Neutrophil (primary cell): ENCODE measurements at regions not wholly inside any gene's neighbourhood (a gene's known extent, or its start where the extent isn't known, plus 50 kb on each side); places are given as distances from the start of the nearest gene placed in this dataset.

ENCODE experiments used
- H3K27ac ChIP-seq: fragments of 200-600 bp; sonication (generic); 2 replicates; pipeline ENCODE4 v1.5.1; 2016; ENCODE audit warnings: mild to moderate bottlenecking, moderate library complexity
- H3K27me3 ChIP-seq: fragments of 200-600 bp; sonication (generic); 2 replicates; pipeline ENCODE4 v1.6.0; 2016; ENCODE audit warnings: mild to moderate bottlenecking
- H3K36me3 ChIP-seq: fragments of 200-600 bp; sonication (generic); 2 replicates; pipeline ENCODE4 v1.5.1; 2017
- H3K4me1 ChIP-seq, 2 experiments: fragments of 200-600 bp in 1 of 2; sonication (generic) in 1 of 2; 1 replicate in 1 of 2; 2 replicates in 1 of 2; pipeline versions ENCODE4 v1.5.1 to v1.6.1; 2013 to 2016; ENCODE audit warnings: low read depth in 1 of 2, low read length in 1 of 2, mild to moderate bottlenecking in 1 of 2, moderate library complexity in 1 of 2; ENCODE audit not compliant: control insufficient read depth in 1 of 2, insufficient read depth in 1 of 2
- H3K4me3 ChIP-seq, 2 experiments: fragments of 200-600 bp in 1 of 2; sonication (generic) in 1 of 2; 1 replicate in 1 of 2; 2 replicates in 1 of 2; pipeline ENCODE4 v1.5.1; 2013 to 2016; ENCODE audit warnings: low read depth in 1 of 2, low read length in 1 of 2, mild to moderate bottlenecking in 1 of 2, moderate library complexity in 1 of 2
- H3K9me3 ChIP-seq: fragments of 200-600 bp; sonication (generic); 2 replicates; pipeline ENCODE4 v1.5.1; 2016
- CTCF ChIP-seq: fragments of 200-600 bp; sonication (generic); IDR thresholded peaks from 2 replicates; pipeline ENCODE4 v1.5.1; 2016; ENCODE audit warnings: antibody characterized with exemption

DNA sequence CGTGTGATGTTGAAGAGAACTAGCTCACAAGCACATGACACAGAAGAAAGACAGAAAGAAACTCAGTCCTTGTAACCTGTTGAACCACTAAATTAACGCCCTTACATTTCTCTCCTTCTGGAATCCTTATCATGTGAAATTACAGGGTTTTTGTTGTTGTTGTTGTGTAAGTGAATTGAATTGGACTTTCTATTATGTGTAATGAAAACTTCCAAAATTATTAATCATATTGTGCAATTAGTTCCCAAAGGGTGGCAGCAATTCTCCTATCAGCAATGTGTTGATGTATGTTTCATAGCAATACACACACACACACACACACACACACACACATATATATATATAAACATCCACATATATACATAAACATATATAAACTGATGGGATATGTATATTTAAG is 402.2 kb upstream of the TCF4 start:
- H3K9me3 ChIP-seq, result no peaks in the 10 kb centered on the region
- no peaks in the 10 kb centered on the region for H3K27me3 ChIP-seq
- H3K27ac ChIP-seq, result no peak overlapping the region
- no peak overlapping the region for H3K4me3 ChIP-seq
- TF ChIP-seq CTCF, result no peak
- H3K36me3 ChIP-seq, result no peaks in the 10 kb centered on the region
- H3K4me1 ChIP-seq, result no peaks in the 10 kb centered on the region

GRCh38 chr18:55988537-55988936 is 400.5 kb upstream of the TCF4 start:
- Histone ChIP-seq H3K4me3 (no peak overlapping the region), H3K4me1 (no peaks in the 10 kb centered on the region), H3K27ac (no peak overlapping the region), H3K9me3 (no peaks in the 10 kb centered on the region), H3K36me3 (no peaks in the 10 kb centered on the region), H3K27me3 (no peaks in the 10 kb centered on the region)
- no peak for TF ChIP-seq CTCF

DNA sequence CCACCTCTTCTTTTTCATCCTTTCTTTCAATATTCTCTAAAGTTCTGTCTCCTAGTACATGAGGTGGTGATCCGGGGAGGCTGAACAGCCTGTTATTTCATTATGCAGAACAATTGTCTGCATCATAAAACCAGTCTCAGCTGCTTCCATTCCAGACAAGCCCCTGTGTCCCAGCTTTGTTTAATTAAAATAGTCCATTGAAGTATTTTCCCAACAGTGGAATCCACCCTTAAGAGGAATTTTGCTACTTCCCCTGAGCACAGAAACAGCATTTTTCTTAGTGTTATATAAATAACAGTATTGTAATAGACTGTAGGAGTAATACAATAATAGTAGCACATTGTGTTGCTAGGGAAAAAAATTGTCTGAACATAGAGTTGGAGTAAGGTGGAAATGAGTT is 395.4 kb upstream of the TCF4 start:
- Histone ChIP-seq H3K9me3 (no peaks in the 10 kb centered on the region), H3K27ac (no peak overlapping the region), H3K27me3 (no peaks in the 10 kb centered on the region), H3K4me3 (no peak overlapping the region), H3K36me3 (no peaks in the 10 kb centered on the region), H3K4me1 (no peaks in the 10 kb centered on the region)
- no peak for TF ChIP-seq CTCF

- H3K4me1 ChIP-seq, result no peaks in the 10 kb centered on the region
- H3K36me3 ChIP-seq, result no peaks in the 10 kb centered on the region
- H3K9me3 ChIP-seq, result no peaks in the 10 kb centered on the region
- no peaks in the 10 kb centered on the region for H3K27me3 ChIP-seq
- no peak overlapping the region for H3K27ac ChIP-seq
- H3K4me3 ChIP-seq, result no peak overlapping the region
- no peak for TF ChIP-seq CTCF
Measured at GRCh38 chr18:55982992-55983391, 395.0 kb upstream of the TCF4 start.

DNA sequence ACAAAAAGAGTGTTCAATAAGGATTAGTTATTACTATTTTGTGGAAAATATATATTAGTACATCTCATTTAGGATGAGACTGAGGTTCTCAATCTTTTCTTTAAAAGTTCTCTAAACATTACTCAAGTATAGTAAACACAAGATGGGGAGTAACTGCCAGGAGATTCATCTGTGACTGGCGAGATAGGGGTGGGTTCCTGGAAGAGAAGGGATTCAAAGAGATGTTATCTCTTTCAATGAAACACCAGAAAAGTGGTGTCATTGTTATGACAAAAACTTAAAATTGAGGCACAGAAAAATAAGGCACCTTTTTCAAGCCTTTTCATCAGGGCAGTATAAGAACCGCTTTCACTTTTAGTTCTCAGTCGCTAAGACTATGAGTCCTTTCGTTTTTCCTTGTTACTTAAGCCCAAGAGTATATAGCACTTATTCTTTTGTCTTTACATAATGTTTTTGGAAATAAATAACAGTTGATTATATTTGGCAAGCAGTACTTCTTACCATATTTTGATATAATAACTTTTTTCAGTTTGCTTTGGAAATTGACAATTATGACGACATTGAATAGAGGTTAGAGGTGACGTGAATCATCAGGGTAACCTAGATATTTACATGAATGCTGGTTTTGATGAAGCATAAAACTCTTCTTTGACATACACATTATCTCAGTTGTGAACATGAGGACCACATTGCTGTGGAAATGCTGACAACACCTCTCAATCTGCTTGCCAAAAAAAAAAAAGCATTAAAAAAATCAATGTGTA is 393.9 kb upstream of the TCF4 start:
- Histone ChIP-seq H3K4me1 (no peaks in the 10 kb centered on the region), H3K36me3 (no peaks in the 10 kb centered on the region), H3K27ac (no peak overlapping the region), H3K9me3 (no peaks in the 10 kb centered on the region), H3K27me3 (no peaks in the 10 kb centered on the region), H3K4me3 (no peak overlapping the region)
- TF ChIP-seq CTCF, result no peak
